ENCODE measurements at regions not wholly inside any gene's neighbourhood (a gene's known extent, or its start where the extent isn't known, plus 50 kb on each side); places are given as distances from the start of the nearest gene placed in this dataset.

- TF ChIP-seq CTCF (IDR thresholded peaks at IDR 0.05) (no peak), MAX (IDR thresholded peaks at IDR 0.05; ENCODE audit: low read depth) (no peak), TAF1 (IDR thresholded peaks at IDR 0.05; ENCODE audit: borderline replicate concordance, low read depth, low read length) (no peak), REST (IDR thresholded peaks at IDR 0.05; ENCODE audit: low read depth, low read length) (no peak), TEAD4 (IDR thresholded peaks at IDR 0.05; ENCODE audit: borderline replicate concordance, insufficient read depth) (no peak), RAD21 (IDR thresholded peaks at IDR 0.05; ENCODE audit: low read length) (no peak), NRF1 (IDR thresholded peaks at IDR 0.05; ENCODE audit: low read depth, low read length) (no peak), NFIC (IDR thresholded peaks at IDR 0.05; ENCODE audit: borderline replicate concordance) (no peak), MEF2A (IDR thresholded peaks at IDR 0.05; ENCODE audit: borderline replicate concordance, low read depth) (no peak), IRF3 (IDR thresholded peaks at IDR 0.05; ENCODE audit: low read depth, low read length) (no peak)
These were observed 108.4 kb upstream of the SDK1 start for GRCh38 chr7:3192669-3193068.
